ENCODE measurements at regions not wholly inside any gene's neighbourhood (a gene's known extent, or its start where the extent isn't known, plus 50 kb on each side); places are given as distances from the start of the nearest gene placed in this dataset.

DNA sequence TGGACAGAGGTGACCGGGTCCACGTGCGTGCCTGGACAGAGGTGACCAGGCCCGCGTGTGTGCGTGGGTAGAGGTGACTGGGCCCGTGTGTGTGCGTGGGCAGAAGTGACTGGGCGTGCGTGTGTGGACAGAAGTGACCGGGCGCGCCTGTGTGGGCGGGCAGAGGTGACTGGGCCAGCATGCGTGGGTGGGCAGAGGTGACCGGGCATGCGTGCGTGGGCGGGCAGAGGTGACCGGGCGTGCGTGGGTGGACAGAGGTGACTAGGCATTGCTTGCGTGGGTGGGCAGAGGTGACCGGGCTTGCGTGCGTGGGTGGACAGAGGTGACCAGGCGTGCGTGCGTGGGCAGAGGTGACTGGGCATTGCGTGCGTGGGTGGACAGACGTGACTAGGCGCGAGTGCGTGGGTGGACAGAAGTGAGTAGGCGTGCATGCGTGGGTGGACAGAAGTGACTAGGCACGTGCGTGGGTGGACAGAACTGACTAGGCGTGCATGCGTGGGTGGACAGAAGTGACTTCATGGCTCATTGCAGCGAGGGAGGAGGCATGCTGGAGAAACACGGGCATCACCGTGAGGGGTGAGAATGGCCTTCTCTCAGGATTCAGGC is 254.1 kb upstream of the IRX4 start:
- TF ChIP-seq, protein P1, sequence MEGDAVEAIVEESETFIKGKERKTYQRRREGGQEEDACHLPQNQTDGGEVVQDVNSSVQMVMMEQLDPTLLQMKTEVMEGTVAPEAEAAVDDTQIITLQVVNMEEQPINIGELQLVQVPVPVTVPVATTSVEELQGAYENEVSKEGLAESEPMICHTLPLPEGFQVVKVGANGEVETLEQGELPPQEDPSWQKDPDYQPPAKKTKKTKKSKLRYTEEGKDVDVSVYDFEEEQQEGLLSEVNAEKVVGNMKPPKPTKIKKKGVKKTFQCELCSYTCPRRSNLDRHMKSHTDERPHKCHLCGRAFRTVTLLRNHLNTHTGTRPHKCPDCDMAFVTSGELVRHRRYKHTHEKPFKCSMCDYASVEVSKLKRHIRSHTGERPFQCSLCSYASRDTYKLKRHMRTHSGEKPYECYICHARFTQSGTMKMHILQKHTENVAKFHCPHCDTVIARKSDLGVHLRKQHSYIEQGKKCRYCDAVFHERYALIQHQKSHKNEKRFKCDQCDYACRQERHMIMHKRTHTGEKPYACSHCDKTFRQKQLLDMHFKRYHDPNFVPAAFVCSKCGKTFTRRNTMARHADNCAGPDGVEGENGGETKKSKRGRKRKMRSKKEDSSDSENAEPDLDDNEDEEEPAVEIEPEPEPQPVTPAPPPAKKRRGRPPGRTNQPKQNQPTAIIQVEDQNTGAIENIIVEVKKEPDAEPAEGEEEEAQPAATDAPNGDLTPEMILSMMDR (conservative IDR thresholded peaks at IDR 0.05; ENCODE audit: low read depth, low read length), result no peak
- TF ChIP-seq EZH2 (IDR thresholded peaks at IDR 0.05; ENCODE audit: low read length, unreplicated experiment) (no peak), EZH2phosphoT487 (IDR thresholded peaks at IDR 0.05; ENCODE audit: borderline replicate concordance, low read length) (no peak)
- Histone ChIP-seq H3K9ac (ENCODE audit: low read length) (no peak overlapping the region), H3K27me3 (ENCODE audit: low read length) (peaks cover 29% of the 10 kb centered on the region), H3K36me3 (ENCODE audit: low read depth, low read length) (no peaks in the 10 kb centered on the region), H3K9me3 (ENCODE audit: low read length) (no peaks in the 10 kb centered on the region), H3K4me2 (ENCODE audit: low read length) (no peak overlapping the region), H2AFZ (ENCODE audit: low read length) (no peak overlapping the region), H4K20me1 (ENCODE audit: low read length) (no peaks in the 10 kb centered on the region), H3K79me2 (ENCODE audit: low read length) (no peaks in the 10 kb centered on the region), H3K4me3 (ENCODE audit: low read length) (no peak overlapping the region), H3K4me1 (ENCODE audit: insufficient read depth, low read length) (peaks cover 7% of the 10 kb centered on the region), H3F3A (ENCODE audit: low read length, unreplicated experiment) (no peaks in the 10 kb centered on the region), H3K27ac (ENCODE audit: low read length) (no peak overlapping the region), H3K9me2 (replicated peaks; ENCODE audit: low read length) (no peaks in the 10 kb centered on the region)
- BruUV-seq (replicated peaks), result no TSS peak
- ChIA-PET POLR2A (ENCODE audit: unreplicated experiment) (no interaction called here), CTCF (no interaction called here)
- intact Hi-C loops (cut with micrococcal nuclease), result no loop called here
- DNase-seq (no peak), ATAC-seq (no peak)

DNA sequence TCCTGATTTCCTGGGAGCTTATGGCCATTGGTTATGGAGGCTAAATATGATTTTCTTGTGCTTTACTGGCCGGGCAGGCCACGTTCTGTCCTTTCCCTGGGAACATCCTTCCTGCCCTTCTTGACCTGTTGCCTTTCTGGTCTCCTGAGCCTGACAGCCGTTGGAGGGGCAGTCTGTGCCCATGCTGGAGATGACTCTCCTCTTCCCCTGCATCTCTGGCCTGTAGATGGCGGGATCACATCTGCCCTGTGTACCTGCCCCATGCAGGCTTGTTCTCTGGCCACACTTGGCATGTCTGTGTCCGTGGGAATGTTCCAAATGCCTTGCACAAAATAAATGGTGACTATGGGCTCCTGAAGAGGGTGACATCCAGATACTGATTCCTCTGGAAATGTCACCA is 253.1 kb upstream of the IRX4 start:
- H3K27me3 ChIP-seq (ENCODE audit: low read length), result peaks cover 19% of the 10 kb centered on the region
- peaks cover 7% of the 10 kb centered on the region for H3K4me1 ChIP-seq (ENCODE audit: insufficient read depth, low read length)
- intact Hi-C loops (cut with micrococcal nuclease), result no loop called here
- no peaks in the 10 kb centered on the region for H3K9me2 ChIP-seq (replicated peaks; ENCODE audit: low read length)
- CTCF ChIA-PET, result no interaction called here
- H4K20me1 ChIP-seq (ENCODE audit: low read length), result no peaks in the 10 kb centered on the region
- H3K4me3 ChIP-seq (ENCODE audit: low read length), result no peak overlapping the region
- no peaks in the 10 kb centered on the region for H3F3A ChIP-seq (ENCODE audit: low read length, unreplicated experiment)
- TF ChIP-seq, protein P1 (conservative IDR thresholded peaks at IDR 0.05; ENCODE audit: low read depth, low read length), result no peak
- no peak for TF ChIP-seq EZH2phosphoT487 (IDR thresholded peaks at IDR 0.05; ENCODE audit: borderline replicate concordance, low read length)
- no peak for TF ChIP-seq EZH2 (IDR thresholded peaks at IDR 0.05; ENCODE audit: low read length, unreplicated experiment)
- H3K9ac ChIP-seq (ENCODE audit: low read length), result no peak overlapping the region
- H3K79me2 ChIP-seq (ENCODE audit: low read length), result no peaks in the 10 kb centered on the region
- no peak overlapping the region for H3K4me2 ChIP-seq (ENCODE audit: low read length)
- no peak for DNase-seq
- H3K27ac ChIP-seq (ENCODE audit: low read length), result no peak overlapping the region
- H3K9me3 ChIP-seq (ENCODE audit: low read length), result no peaks in the 10 kb centered on the region
- BruUV-seq (replicated peaks), result no TSS peak
- POLR2A ChIA-PET (ENCODE audit: unreplicated experiment), result no interaction called here
- no peak for ATAC-seq
- no peaks in the 10 kb centered on the region for H3K36me3 ChIP-seq (ENCODE audit: low read depth, low read length)
- H2AFZ ChIP-seq (ENCODE audit: low read length), result no peak overlapping the region

DNA sequence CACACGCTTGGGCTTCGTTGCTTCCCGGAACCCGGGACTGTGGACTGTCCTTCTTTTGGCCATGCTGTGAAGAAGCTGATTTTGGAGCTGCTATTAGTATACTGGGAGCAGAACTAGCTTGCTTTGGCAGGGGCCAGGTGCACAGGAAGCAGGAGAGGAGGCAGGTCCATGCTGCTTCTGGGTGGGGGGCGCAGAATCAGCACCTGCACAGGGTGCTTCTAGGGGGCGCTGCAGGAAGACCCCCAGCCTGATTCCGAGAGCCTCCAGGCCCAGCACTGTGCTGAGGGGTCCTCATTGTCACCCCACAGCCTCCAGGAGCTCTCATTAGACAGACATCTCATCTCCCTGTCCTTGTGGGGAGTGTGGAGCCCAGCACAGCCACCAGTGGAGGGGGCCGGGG is 252.6 kb upstream of the IRX4 start:
- Histone ChIP-seq H3K4me1 (ENCODE audit: insufficient read depth, low read length) (peaks cover 7% of the 10 kb centered on the region), H3K9me2 (replicated peaks; ENCODE audit: low read length) (no peaks in the 10 kb centered on the region), H3K79me2 (ENCODE audit: low read length) (no peaks in the 10 kb centered on the region), H3K4me3 (ENCODE audit: low read length) (0 out of 2 replicates have a peak overlapping the region, but pooled peaks have one; percentile 21), H3K27me3 (ENCODE audit: low read length) (peaks cover 15% of the 10 kb centered on the region), H2AFZ (ENCODE audit: low read length) (0 out of 2 replicates have a peak overlapping the region, but pooled peaks have one; percentile 22), H3K36me3 (ENCODE audit: low read depth, low read length) (no peaks in the 10 kb centered on the region), H3K9me3 (ENCODE audit: low read length) (no peaks in the 10 kb centered on the region), H3F3A (ENCODE audit: low read length, unreplicated experiment) (no peaks in the 10 kb centered on the region), H4K20me1 (ENCODE audit: low read length) (no peaks in the 10 kb centered on the region), H3K4me2 (ENCODE audit: low read length) (peak overlapping the region; percentile 62), H3K27ac (ENCODE audit: low read length) (no peak overlapping the region), H3K9ac (ENCODE audit: low read length) (no peak overlapping the region)
- BruUV-seq (replicated peaks), result no TSS peak
- CTCF ChIA-PET, result no interaction called here
- TF ChIP-seq EZH2 (IDR thresholded peaks at IDR 0.05; ENCODE audit: low read length, unreplicated experiment) (no peak), EZH2phosphoT487 (IDR thresholded peaks at IDR 0.05; ENCODE audit: borderline replicate concordance, low read length) (no peak)
- TF ChIP-seq, protein P1 (conservative IDR thresholded peaks at IDR 0.05; ENCODE audit: low read depth, low read length), result no peak
- no peak for DNase-seq
- intact Hi-C loops (cut with micrococcal nuclease), result no loop called here
- POLR2A ChIA-PET (ENCODE audit: unreplicated experiment), result no interaction called here
- peak; percentile 20 for ATAC-seq
